ENCODE measurements at regions not wholly inside any gene's neighbourhood (a gene's known extent, or its start where the extent isn't known, plus 50 kb on each side); places are given as distances from the start of the nearest gene placed in this dataset.

DNA sequence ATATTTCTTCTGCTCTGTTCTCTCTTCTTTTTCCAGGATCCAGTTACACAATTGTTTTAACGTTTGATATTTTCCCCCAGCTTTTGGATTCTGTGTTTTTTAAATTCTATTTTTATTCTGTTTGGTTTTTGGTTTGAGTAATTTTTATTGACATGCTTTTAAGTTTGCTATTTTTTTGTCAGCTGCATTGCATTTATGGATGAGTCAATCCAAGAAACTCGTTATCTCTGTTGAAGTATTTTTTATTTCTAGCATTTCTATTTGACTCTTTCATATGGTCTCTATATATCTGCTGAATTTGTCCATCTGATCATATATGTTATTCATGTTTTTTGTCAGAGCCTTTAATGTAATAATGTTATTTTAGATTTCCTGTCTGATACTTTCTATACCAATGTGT is 65.6 kb downstream of the DDIT4L start:
- no peak for DNase-seq (ENCODE audit: unreplicated experiment)
- TF ChIP-seq, protein P1, sequence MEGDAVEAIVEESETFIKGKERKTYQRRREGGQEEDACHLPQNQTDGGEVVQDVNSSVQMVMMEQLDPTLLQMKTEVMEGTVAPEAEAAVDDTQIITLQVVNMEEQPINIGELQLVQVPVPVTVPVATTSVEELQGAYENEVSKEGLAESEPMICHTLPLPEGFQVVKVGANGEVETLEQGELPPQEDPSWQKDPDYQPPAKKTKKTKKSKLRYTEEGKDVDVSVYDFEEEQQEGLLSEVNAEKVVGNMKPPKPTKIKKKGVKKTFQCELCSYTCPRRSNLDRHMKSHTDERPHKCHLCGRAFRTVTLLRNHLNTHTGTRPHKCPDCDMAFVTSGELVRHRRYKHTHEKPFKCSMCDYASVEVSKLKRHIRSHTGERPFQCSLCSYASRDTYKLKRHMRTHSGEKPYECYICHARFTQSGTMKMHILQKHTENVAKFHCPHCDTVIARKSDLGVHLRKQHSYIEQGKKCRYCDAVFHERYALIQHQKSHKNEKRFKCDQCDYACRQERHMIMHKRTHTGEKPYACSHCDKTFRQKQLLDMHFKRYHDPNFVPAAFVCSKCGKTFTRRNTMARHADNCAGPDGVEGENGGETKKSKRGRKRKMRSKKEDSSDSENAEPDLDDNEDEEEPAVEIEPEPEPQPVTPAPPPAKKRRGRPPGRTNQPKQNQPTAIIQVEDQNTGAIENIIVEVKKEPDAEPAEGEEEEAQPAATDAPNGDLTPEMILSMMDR (IDR thresholded peaks at IDR 0.05; ENCODE audit: unreplicated experiment): no peak
- Mint-ChIP-seq H3K9me3 (ENCODE audit: unreplicated experiment) (no peaks in the 10 kb centered on the region), H3K27ac (ENCODE audit: low read depth, unreplicated experiment) (no peak overlapping the region), H3K4me1 (ENCODE audit: insufficient read depth, unreplicated experiment) (no peaks in the 10 kb centered on the region), H3K4me3 (ENCODE audit: unreplicated experiment) (no peak overlapping the region), H3K36me3 (ENCODE audit: insufficient read depth, unreplicated experiment) (no peaks in the 10 kb centered on the region), H3K27me3 (ENCODE audit: insufficient read depth, unreplicated experiment) (no peaks in the 10 kb centered on the region)
- intact Hi-C loops (cut with micrococcal nuclease): no loop called here
- ChIA-PET CTCF (interaction anchor here (2.3 kb wide), 1 partner anchor 31 kb away, joined by 7 read pairs; no protein-coding TSS in a partner anchor), POLR2A (no interaction called here)
- no TSS peak for BruUV-seq (replicated peaks)

DNA sequence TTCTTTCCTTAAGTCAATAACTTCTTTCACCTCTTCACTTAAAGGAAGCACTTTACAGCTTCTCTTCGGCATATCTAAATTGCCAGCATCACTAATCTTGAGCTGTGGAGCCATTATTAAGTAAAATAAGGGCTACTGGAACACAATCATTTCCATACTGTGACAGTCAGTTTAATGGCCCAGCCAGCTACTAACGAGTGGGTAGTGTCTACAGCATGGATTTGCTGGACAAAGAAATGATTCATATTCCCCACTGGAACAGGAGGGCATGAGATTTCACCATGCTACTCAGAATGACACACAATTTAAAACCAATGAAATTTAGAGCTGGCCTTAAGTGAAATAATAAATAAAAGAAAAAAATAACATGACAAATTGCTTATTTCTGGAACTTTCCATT is 72.1 kb downstream of the DDIT4L start:
- Mint-ChIP-seq H3K27ac (ENCODE audit: low read depth, unreplicated experiment) (no peak overlapping the region), H3K9me3 (ENCODE audit: unreplicated experiment) (no peaks in the 10 kb centered on the region), H3K4me3 (ENCODE audit: unreplicated experiment) (no peak overlapping the region), H3K36me3 (ENCODE audit: insufficient read depth, unreplicated experiment) (no peaks in the 10 kb centered on the region), H3K27me3 (ENCODE audit: insufficient read depth, unreplicated experiment) (no peaks in the 10 kb centered on the region), H3K4me1 (ENCODE audit: insufficient read depth, unreplicated experiment) (no peaks in the 10 kb centered on the region)
- intact Hi-C loops (cut with micrococcal nuclease): no loop called here
- ChIA-PET POLR2A (interaction anchor here (1.1 kb wide), 1 partner anchor 24 kb away, joined by 3 read pairs; no protein-coding TSS in a partner anchor), CTCF (interaction anchor here (0.5 to 0.8 kb wide), 2 partner anchors 25 to 868 kb away, joined by 5 to 6 read pairs; no protein-coding TSS in a partner anchor)
- peak; percentile 14 for DNase-seq (ENCODE audit: unreplicated experiment)
- TF ChIP-seq, protein P1 (IDR thresholded peaks at IDR 0.05; ENCODE audit: unreplicated experiment): no peak
- BruUV-seq (replicated peaks): no TSS peak

DNA sequence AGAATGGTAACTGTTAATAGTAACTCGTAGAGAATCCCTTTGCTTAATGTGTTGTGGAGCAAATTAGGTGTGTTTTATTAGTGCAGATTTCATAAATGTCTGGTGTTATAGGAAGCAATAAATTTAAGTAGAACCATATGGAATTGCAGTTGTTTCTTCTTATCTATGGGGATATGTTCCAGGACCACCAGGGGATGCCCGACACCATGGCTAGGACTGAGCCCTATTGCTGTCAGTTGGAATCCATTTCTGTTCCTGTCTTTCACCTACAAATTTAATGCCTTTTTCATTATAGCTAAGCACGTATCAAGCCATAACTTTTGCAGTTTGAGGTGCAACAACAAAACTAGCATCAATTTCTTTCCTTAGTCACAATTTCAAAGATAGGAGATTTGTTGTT is 72.5 kb downstream of the DDIT4L start:
- intact Hi-C loops (cut with micrococcal nuclease): no loop called here
- POLR2A ChIA-PET: no interaction called here
- Mint-ChIP-seq H3K27me3 (ENCODE audit: insufficient read depth, unreplicated experiment) (no peaks in the 10 kb centered on the region), H3K36me3 (ENCODE audit: insufficient read depth, unreplicated experiment) (no peaks in the 10 kb centered on the region), H3K4me3 (ENCODE audit: unreplicated experiment) (no peak overlapping the region), H3K4me1 (ENCODE audit: insufficient read depth, unreplicated experiment) (no peaks in the 10 kb centered on the region), H3K9me3 (ENCODE audit: unreplicated experiment) (no peaks in the 10 kb centered on the region), H3K27ac (ENCODE audit: low read depth, unreplicated experiment) (no peak overlapping the region)
- TF ChIP-seq, protein P1 (IDR thresholded peaks at IDR 0.05; ENCODE audit: unreplicated experiment): no peak
- CTCF ChIA-PET: interaction anchor here (0.8 kb wide), 1 partner anchor 24 kb away, joined by 5 read pairs; no protein-coding TSS in a partner anchor
- no peak for DNase-seq (ENCODE audit: unreplicated experiment)
- no TSS peak for BruUV-seq (replicated peaks)

DNA sequence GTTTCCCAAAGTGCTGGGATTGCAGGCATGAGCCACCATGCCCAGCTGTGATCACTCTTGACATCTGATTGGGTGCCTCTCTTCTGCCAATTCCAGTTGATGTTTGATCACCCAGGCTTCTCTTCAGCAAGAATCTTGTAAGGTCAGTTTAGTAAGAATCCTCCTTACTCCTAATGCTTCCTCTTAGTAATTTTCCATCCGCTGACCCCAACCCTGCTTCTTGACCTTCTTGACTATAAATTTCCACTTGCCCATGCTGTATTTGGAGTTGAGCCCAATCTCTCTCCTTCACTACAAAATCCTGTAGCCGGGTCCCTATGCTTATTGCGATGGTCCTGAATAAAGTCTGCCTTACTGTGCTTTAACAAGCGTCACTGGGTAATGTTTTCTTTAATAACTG is 75.4 kb downstream of the DDIT4L start:
- Mint-ChIP-seq H3K4me1 (ENCODE audit: insufficient read depth, unreplicated experiment) (no peaks in the 10 kb centered on the region), H3K4me3 (ENCODE audit: unreplicated experiment) (no peak overlapping the region), H3K36me3 (ENCODE audit: insufficient read depth, unreplicated experiment) (no peaks in the 10 kb centered on the region), H3K27me3 (ENCODE audit: insufficient read depth, unreplicated experiment) (no peaks in the 10 kb centered on the region), H3K9me3 (ENCODE audit: unreplicated experiment) (no peaks in the 10 kb centered on the region), H3K27ac (ENCODE audit: low read depth, unreplicated experiment) (no peak overlapping the region)
- ChIA-PET CTCF (interaction anchor here (1.6 kb wide), 1 partner anchor 22 kb away, joined by 5 read pairs; no protein-coding TSS in a partner anchor), POLR2A (no interaction called here)
- no TSS peak for BruUV-seq (replicated peaks)
- DNase-seq (ENCODE audit: unreplicated experiment): no peak
- TF ChIP-seq, protein P1 (IDR thresholded peaks at IDR 0.05; ENCODE audit: unreplicated experiment): no peak
- intact Hi-C loops (cut with micrococcal nuclease): no loop called here
